Caco-2 (cell line): ENCODE measurements at regions not wholly inside any gene's neighbourhood (a gene's known extent, or its start where the extent isn't known, plus 50 kb on each side); places are given as distances from the start of the nearest gene placed in this dataset.

Experiments
- BruUV-seq: library from RNA; stranded (reverse); fragments of 400-500 nt; replicated peaks from 2 replicates; lab custom pipeline; 2021; lab: Mats Ljungman, UMichigan
- CTCF ChIA-PET: fragments of 300-600 bp; sonication (Branson Sonifier 250); formaldehyde crosslinking; loops from one replicate; lab custom pipeline; 2022; ENCODE audit warnings: antibody characterized with exemption; lab: Charles Lee
- POLR2A ChIA-PET: fragments of 300-600 bp; sonication (Branson Sonifier 250); formaldehyde crosslinking; loops from one replicate; lab custom pipeline; 2022; ENCODE audit warnings: antibody characterized with exemption; lab: Charles Lee
- DNase-seq, 2 experiments: peaks; one replicate each; pipeline versions ENCODE4 v3.0.0 to v3.0.0-alpha.2; 2020 to 2022
- H3K27me3 ChIP-seq: replicated peaks from 2 replicates; pipeline ENCODE4 v1.6.0; 2011; ENCODE audit warnings: low read length; ENCODE audit not compliant: control insufficient read depth, insufficient read depth
- H3K36me3 ChIP-seq: 2 replicates; pipeline ENCODE4 v1.5.1; 2011; ENCODE audit warnings: low read length; ENCODE audit not compliant: control insufficient read depth, insufficient read depth
- H3K4me1 ChIP-seq: fragments of 250-450 bp; sonication (Bioruptor Pico); 2 replicates; pipeline ENCODE4 v1.5.1; 2020; ENCODE audit warnings: mild to moderate bottlenecking
- H3K4me3 ChIP-seq: 2 replicates; pipeline ENCODE4 v1.5.1; 2011; ENCODE audit warnings: low read depth, mild to moderate bottlenecking, control low read depth, low read length
- H3K9me3 ChIP-seq: fragments of 250-450 bp; sonication (Bioruptor Pico); 2 replicates; pipeline ENCODE4 v1.5.1; 2020; ENCODE audit warnings: mild to moderate bottlenecking, moderate library complexity
- H3K27ac Mint-ChIP-seq: one replicate; pipeline ENCODE4 v1.8.0; 2022; ENCODE audit warnings: mixed read lengths; ENCODE audit not compliant: unreplicated experiment
- H3K27me3 Mint-ChIP-seq: one replicate; pipeline ENCODE4 v1.8.0; 2022; ENCODE audit warnings: mixed read lengths; ENCODE audit not compliant: insufficient read depth, unreplicated experiment
- H3K36me3 Mint-ChIP-seq: one replicate; pipeline ENCODE4 v1.8.0; 2022; ENCODE audit warnings: mild to moderate bottlenecking, mixed read lengths; ENCODE audit not compliant: insufficient read depth, unreplicated experiment
- H3K4me1 Mint-ChIP-seq: one replicate; pipeline ENCODE4 v1.8.0; 2022; ENCODE audit warnings: low read depth, mixed read lengths; ENCODE audit not compliant: unreplicated experiment
- H3K4me3 Mint-ChIP-seq: one replicate; pipeline ENCODE4 v1.8.0; 2022; ENCODE audit warnings: mild to moderate bottlenecking, moderate library complexity, mixed read lengths; ENCODE audit not compliant: unreplicated experiment
- H3K9me3 Mint-ChIP-seq: one replicate; pipeline ENCODE4 v1.8.0; 2022; ENCODE audit warnings: mixed read lengths; ENCODE audit not compliant: unreplicated experiment
- intact Hi-C: fragments of 100-400 bp; cut with micrococcal nuclease; formaldehyde crosslinking; loops from one replicate; pipeline ENCODE4 v1.10.0; 2022; ENCODE audit not compliant: unreplicated experiment
- TF ChIP-seq, protein P1 (sequence below), 2 experiments: fragments of 200-600 bp in 1 of 2; IDR thresholded peaks; 1 replicate in 1 of 2; 2 replicates in 1 of 2; pipeline versions ENCODE4 v1.5.1 to v1.8.0; 2011 to 2022; ENCODE audit warnings: antibody characterized with exemption in 1 of 2, control low read depth in 1 of 2, inconsistent platforms in 1 of 2, low read depth in 1 of 2, low read length in 1 of 2, mild to moderate bottlenecking in 1 of 2, moderate library complexity in 1 of 2; ENCODE audit not compliant: insufficient read depth in 1 of 2, severe bottlenecking in 1 of 2, unreplicated experiment in 1 of 2

DNA sequence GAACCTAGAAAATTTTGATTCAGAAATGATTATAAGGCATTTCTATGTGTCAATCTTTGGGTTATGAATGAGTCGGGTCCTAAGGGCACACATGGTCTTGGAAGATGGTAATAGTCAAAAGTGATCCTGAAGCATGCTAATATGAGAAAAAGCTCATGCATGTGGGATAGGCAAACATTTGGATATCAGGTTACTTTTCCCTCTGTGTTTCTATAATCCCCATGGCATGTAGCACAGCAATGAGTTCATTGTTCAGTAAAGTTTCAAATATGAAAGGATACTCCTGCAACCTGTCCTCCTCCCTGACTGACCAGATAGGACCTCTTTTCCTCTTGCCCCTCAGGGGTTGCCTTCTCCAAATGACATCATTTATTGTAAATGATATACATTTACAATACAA is 249.9 kb upstream of the MON1B start:
- peaks cover 14% of the 10 kb centered on the region for H3K27me3 Mint-ChIP-seq
- no peaks in the 10 kb centered on the region for H3K4me1 ChIP-seq
- H3K36me3 ChIP-seq: no peaks in the 10 kb centered on the region
- no peaks in the 10 kb centered on the region for H3K9me3 Mint-ChIP-seq
- CTCF ChIA-PET: interaction anchor here (0.6 kb wide), 1 partner anchor 870 kb away, joined by 3 read pairs; no protein-coding TSS in a partner anchor
- H3K27me3 ChIP-seq: no peaks in the 10 kb centered on the region
- POLR2A ChIA-PET: no interaction called here
- intact Hi-C loops: no loop called here
- no TSS peak for BruUV-seq
- no peak overlapping the region for H3K4me3 ChIP-seq
- H3K27ac Mint-ChIP-seq: no peak overlapping the region
- no peaks in the 10 kb centered on the region for H3K4me1 Mint-ChIP-seq
- H3K36me3 Mint-ChIP-seq: no peaks in the 10 kb centered on the region
- no peak overlapping the region for H3K4me3 Mint-ChIP-seq
- DNase-seq: no peak
- TF ChIP-seq, protein P1, sequence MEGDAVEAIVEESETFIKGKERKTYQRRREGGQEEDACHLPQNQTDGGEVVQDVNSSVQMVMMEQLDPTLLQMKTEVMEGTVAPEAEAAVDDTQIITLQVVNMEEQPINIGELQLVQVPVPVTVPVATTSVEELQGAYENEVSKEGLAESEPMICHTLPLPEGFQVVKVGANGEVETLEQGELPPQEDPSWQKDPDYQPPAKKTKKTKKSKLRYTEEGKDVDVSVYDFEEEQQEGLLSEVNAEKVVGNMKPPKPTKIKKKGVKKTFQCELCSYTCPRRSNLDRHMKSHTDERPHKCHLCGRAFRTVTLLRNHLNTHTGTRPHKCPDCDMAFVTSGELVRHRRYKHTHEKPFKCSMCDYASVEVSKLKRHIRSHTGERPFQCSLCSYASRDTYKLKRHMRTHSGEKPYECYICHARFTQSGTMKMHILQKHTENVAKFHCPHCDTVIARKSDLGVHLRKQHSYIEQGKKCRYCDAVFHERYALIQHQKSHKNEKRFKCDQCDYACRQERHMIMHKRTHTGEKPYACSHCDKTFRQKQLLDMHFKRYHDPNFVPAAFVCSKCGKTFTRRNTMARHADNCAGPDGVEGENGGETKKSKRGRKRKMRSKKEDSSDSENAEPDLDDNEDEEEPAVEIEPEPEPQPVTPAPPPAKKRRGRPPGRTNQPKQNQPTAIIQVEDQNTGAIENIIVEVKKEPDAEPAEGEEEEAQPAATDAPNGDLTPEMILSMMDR (IDR thresholded peaks at IDR 0.05; ENCODE audit: insufficient read depth in 1 of 2, low read depth in 1 of 2, low read length in 1 of 2, severe bottlenecking in 1 of 2, unreplicated experiment in 1 of 2): no peak
- no peaks in the 10 kb centered on the region for H3K9me3 ChIP-seq

DNA sequence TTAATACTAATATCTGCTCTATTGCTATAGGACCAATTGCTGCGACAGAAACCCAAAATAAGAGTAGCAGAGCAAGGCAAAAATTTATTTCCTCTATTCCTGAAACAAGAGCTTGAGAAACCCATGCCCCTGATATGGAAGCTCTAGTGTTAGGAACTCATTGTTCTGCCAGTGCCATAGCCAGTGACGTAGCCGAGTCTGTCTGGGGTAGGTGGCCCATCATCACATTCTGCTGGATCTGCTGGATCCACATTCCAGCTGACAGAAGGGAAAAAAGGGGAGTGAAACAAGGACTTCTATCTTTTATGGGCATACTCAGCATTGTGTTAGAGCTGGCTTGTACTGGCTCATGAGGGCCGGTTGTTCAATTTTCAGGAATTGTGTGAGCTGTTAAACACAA is 248.9 kb upstream of the MON1B start:
- Mint-ChIP-seq H3K9me3 (no peaks in the 10 kb centered on the region), H3K4me1 (no peaks in the 10 kb centered on the region), H3K27me3 (peaks cover 14% of the 10 kb centered on the region), H3K4me3 (no peak overlapping the region), H3K27ac (no peak overlapping the region), H3K36me3 (no peaks in the 10 kb centered on the region)
- intact Hi-C loops: no loop called here
- ChIA-PET POLR2A (no interaction called here), CTCF (no interaction called here)
- no peak for DNase-seq
- Histone ChIP-seq H3K4me3 (no peak overlapping the region), H3K36me3 (no peaks in the 10 kb centered on the region), H3K4me1 (no peaks in the 10 kb centered on the region; the same call in 1 of the 2 replicates), H3K9me3 (no peaks in the 10 kb centered on the region), H3K27me3 (no peaks in the 10 kb centered on the region)
- BruUV-seq: no TSS peak
- TF ChIP-seq, protein P1 (IDR thresholded peaks at IDR 0.05; ENCODE audit: insufficient read depth in 1 of 2, low read depth in 1 of 2, low read length in 1 of 2, severe bottlenecking in 1 of 2, unreplicated experiment in 1 of 2): no peak

DNA sequence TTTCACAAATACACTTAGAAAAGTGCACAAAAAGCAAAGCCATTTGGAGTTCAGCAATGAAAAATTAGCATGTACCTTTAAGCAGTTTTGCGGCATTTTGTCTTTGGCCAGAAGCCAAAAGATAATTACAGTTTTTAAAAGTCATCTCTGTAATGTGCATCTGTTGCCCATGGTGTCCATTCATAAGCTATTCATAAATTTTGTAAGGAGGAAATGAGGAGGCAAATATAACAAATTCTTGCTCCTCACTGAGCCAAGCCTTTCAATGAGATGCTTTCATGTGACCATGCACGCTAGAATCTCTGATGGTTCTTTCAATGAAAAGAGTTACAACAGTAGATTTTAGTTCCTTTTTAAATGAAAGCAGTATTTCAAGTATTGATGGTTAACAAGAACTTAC is 247.1 kb upstream of the MON1B start:
- peaks cover 12% of the 10 kb centered on the region for H3K27me3 Mint-ChIP-seq
- H3K4me3 Mint-ChIP-seq: no peak overlapping the region
- ChIA-PET POLR2A (interaction anchor here (0.7 kb wide), 1 partner anchor 224 kb away, joined by 3 read pairs; no protein-coding TSS in a partner anchor), CTCF (no interaction called here)
- H3K36me3 Mint-ChIP-seq: no peaks in the 10 kb centered on the region
- H3K36me3 ChIP-seq: no peaks in the 10 kb centered on the region
- H3K27me3 ChIP-seq: no peaks in the 10 kb centered on the region
- no peaks in the 10 kb centered on the region for H3K4me1 Mint-ChIP-seq
- no TSS peak for BruUV-seq
- TF ChIP-seq, protein P1 (IDR thresholded peaks at IDR 0.05; ENCODE audit: insufficient read depth in 1 of 2, low read depth in 1 of 2, low read length in 1 of 2, severe bottlenecking in 1 of 2, unreplicated experiment in 1 of 2): no peak
- H3K9me3 ChIP-seq: no peaks in the 10 kb centered on the region
- no peak for DNase-seq
- H3K27ac Mint-ChIP-seq: no peak overlapping the region
- H3K4me3 ChIP-seq: no peak overlapping the region
- H3K4me1 ChIP-seq: no peaks in the 10 kb centered on the region; the same call in 1 of the 2 replicates
- intact Hi-C loops: no loop called here
- H3K9me3 Mint-ChIP-seq: peaks cover 10% of the 10 kb centered on the region
